Nephron (organoid): ENCODE measurements at regions not wholly inside any gene's neighbourhood (a gene's known extent, or its start where the extent isn't known, plus 50 kb on each side); places are given as distances from the start of the nearest gene placed in this dataset.
"Not testable (repeated sequence)": the region's sequence is repeated elsewhere in the genome, so short reads cannot be mapped to it uniquely, and the experiment has no call there.

Experiments
- H3K27ac Mint-ChIP-seq, 3 experiments: 2 replicates each; pipeline ENCODE4 v1.8.0; 2020; ENCODE audit warnings: mixed read lengths in 3 of 3, mild to moderate bottlenecking in 2 of 3, moderate library complexity in 1 of 3
- H3K27me3 Mint-ChIP-seq: 2 replicates; pipeline ENCODE4 v1.8.0; 2021; ENCODE audit warnings: low read depth, mild to moderate bottlenecking, moderate library complexity, mixed read lengths
- H3K36me3 Mint-ChIP-seq: 2 replicates; pipeline ENCODE4 v1.8.0; 2020; ENCODE audit warnings: low read depth, mixed read lengths
- H3K4me1 Mint-ChIP-seq: 2 replicates; pipeline ENCODE4 v1.8.0; 2020; ENCODE audit warnings: mixed read lengths
- H3K4me3 Mint-ChIP-seq, 3 experiments: 2 replicates each; pipeline ENCODE4 v1.8.0; 2020; ENCODE audit warnings: mild to moderate bottlenecking in 3 of 3, mixed read lengths in 3 of 3, moderate library complexity in 2 of 3
- H3K9me3 Mint-ChIP-seq: 2 replicates; pipeline ENCODE4 v1.8.0; 2020; ENCODE audit warnings: mixed read lengths
- CTCF ChIP-seq, 3 experiments: fragments of 200-600 bp; sonication (generic); IDR thresholded peaks; one replicate each; pipeline ENCODE4 v1.5.0; 2021; ENCODE audit warnings: antibody characterized with exemption in 3 of 3; ENCODE audit not compliant: unreplicated experiment in 3 of 3

- Mint-ChIP-seq H3K4me1 (peaks cover 8% of the 10 kb centered on the region), H3K27me3 (peaks cover 14% of the 10 kb centered on the region), H3K9me3 (no peaks in the 10 kb centered on the region), H3K27ac (no peak overlapping the region), H3K4me3 (no peak overlapping the region), H3K36me3 (no peaks in the 10 kb centered on the region)
- no peak for TF ChIP-seq CTCF (IDR thresholded peaks at IDR 0.05; ENCODE audit: unreplicated experiment in 3 of 3)
Measured at GRCh38 chr1:208350815-208351214, 106.6 kb upstream of the PLXNA2 start.

GRCh38 chr1:208351838-208352237 is 107.7 kb upstream of the PLXNA2 start:
- Mint-ChIP-seq H3K27ac (no peak overlapping the region), H3K4me1 (peaks cover 8% of the 10 kb centered on the region), H3K36me3 (no peaks in the 10 kb centered on the region), H3K27me3 (peaks cover 6% of the 10 kb centered on the region), H3K4me3 (no peak overlapping the region), H3K9me3 (no peaks in the 10 kb centered on the region)
- TF ChIP-seq CTCF (IDR thresholded peaks at IDR 0.05; ENCODE audit: unreplicated experiment in 3 of 3): no peak

GRCh38 chr1:208353797-208354196 is 109.6 kb upstream of the PLXNA2 start:
- H3K4me3 Mint-ChIP-seq, H3K36me3 Mint-ChIP-seq, H3K27me3 Mint-ChIP-seq, H3K9me3 Mint-ChIP-seq, H3K4me1 Mint-ChIP-seq, H3K27ac Mint-ChIP-seq: not testable (repeated sequence)

- TF ChIP-seq CTCF (IDR thresholded peaks at IDR 0.05; ENCODE audit: unreplicated experiment in 3 of 3): no peak
- no peak overlapping the region for H3K4me3 Mint-ChIP-seq
- no peaks in the 10 kb centered on the region for H3K36me3 Mint-ChIP-seq
- H3K4me1 Mint-ChIP-seq: peaks cover 4% of the 10 kb centered on the region
- peak overlapping the region in 1 of 3 experiments; percentile 21 for H3K27ac Mint-ChIP-seq
- H3K27me3 Mint-ChIP-seq: peaks cover 8% of the 10 kb centered on the region
- no peaks in the 10 kb centered on the region for H3K9me3 Mint-ChIP-seq
Measured at GRCh38 chr1:208357644-208358507, 113.7 kb upstream of the PLXNA2 start.

GRCh38 chr1:208358651-208359050 is 114.5 kb upstream of the PLXNA2 start:
- no peaks in the 10 kb centered on the region for H3K9me3 Mint-ChIP-seq
- H3K27me3 Mint-ChIP-seq: peaks cover 8% of the 10 kb centered on the region
- peaks cover 4% of the 10 kb centered on the region for H3K4me1 Mint-ChIP-seq
- no peak for TF ChIP-seq CTCF (IDR thresholded peaks at IDR 0.05; ENCODE audit: unreplicated experiment in 3 of 3)
- H3K36me3 Mint-ChIP-seq: no peaks in the 10 kb centered on the region
- no peak overlapping the region for H3K4me3 Mint-ChIP-seq
- H3K27ac Mint-ChIP-seq: no peak overlapping the region

- Mint-ChIP-seq H3K36me3 (no peaks in the 10 kb centered on the region), H3K4me3 (no peak overlapping the region), H3K9me3 (no peaks in the 10 kb centered on the region), H3K27me3 (peaks cover 8% of the 10 kb centered on the region), H3K27ac (no peak overlapping the region), H3K4me1 (peaks cover 4% of the 10 kb centered on the region)
- TF ChIP-seq CTCF (IDR thresholded peaks at IDR 0.05; ENCODE audit: unreplicated experiment in 3 of 3): no peak
Measured at GRCh38 chr1:208362011-208362410, 117.8 kb upstream of the PLXNA2 start.
